22Rv1 (cell line): ENCODE measurements at regions not wholly inside any gene's neighbourhood (a gene's known extent, or its start where the extent isn't known, plus 50 kb on each side); places are given as distances from the start of the nearest gene placed in this dataset.

Experiments used
- CTCF ChIP-seq: fragments of 450-650 bp; IDR thresholded peaks from 2 replicates; pipeline ENCODE4 v1.5.1; 2017; ENCODE audit warnings: mild to moderate bottlenecking
- ZFX ChIP-seq: fragments of 450-650 bp; IDR thresholded peaks from 2 replicates; pipeline ENCODE4 v1.6.1; 2017; ENCODE audit warnings: antibody characterized with exemption, borderline replicate concordance

DNA sequence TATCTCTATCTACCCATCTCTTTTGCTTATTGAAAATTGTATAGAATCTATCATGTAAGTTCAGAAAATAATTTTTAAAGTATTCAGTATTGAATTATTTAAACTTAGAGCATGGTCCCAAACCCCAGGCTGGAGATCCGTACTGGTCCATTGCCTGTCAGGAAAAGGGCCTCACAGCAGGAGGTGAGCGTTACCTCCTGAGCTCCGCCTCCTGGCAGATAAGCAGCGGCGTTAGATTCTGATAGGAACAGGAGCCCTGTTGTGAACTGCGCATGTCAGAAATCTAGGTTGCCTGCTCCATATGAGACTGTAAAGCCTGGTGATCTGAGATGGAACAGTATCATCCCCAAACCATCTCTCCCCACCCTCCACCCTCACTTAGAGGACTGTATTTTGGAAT lies 266.0 kb upstream of the CNTNAP2 start:
- TF ChIP-seq CTCF (no peak), ZFX (no peak)
